Breast epithelium (tissue), 3 donors: ENCODE measurements at regions not wholly inside any gene's neighbourhood (a gene's known extent, or its start where the extent isn't known, plus 50 kb on each side); places are given as distances from the start of the nearest gene placed in this dataset.

Experiments
- CTCF ChIP-seq, 3 donors: fragments of 450-650 bp; IDR thresholded peaks; one replicate each; pipeline ENCODE4 v1.5.1; 2016 to 2017; ENCODE audit warnings: antibody characterized with exemption in 3 of 3, mild to moderate bottlenecking in 3 of 3, moderate library complexity in 3 of 3
- POLR2A ChIP-seq: fragments of 450-650 bp; IDR thresholded peaks from one replicate; pipeline ENCODE4 v1.6.1; 2016; ENCODE audit warnings: antibody characterized with exemption, mild to moderate bottlenecking, moderate library complexity
- POLR2AphosphoS5 ChIP-seq, 3 donors: sonication (generic); formaldehyde crosslinking; IDR thresholded peaks; one replicate each; pipeline ENCODE4 v1.6.1; 2017; ENCODE audit warnings: antibody characterized with exemption in 3 of 3

- TF ChIP-seq POLR2A, result no peak
- TF ChIP-seq CTCF (IDR thresholded peaks at IDR 0.05), result no peak
- no peak for TF ChIP-seq POLR2AphosphoS5 (IDR thresholded peaks at IDR 0.05)
Observed at GRCh38 chr16:64351121-64351520, 770.7 kb downstream of the CDH11 start.
